ENCODE measurements at regions not wholly inside any gene's neighbourhood (a gene's known extent, or its start where the extent isn't known, plus 50 kb on each side); places are given as distances from the start of the nearest gene placed in this dataset.
"Not testable (repeated sequence)": the region's sequence is repeated elsewhere in the genome, so short reads cannot be mapped to it uniquely, and the experiment has no call there.

DNA sequence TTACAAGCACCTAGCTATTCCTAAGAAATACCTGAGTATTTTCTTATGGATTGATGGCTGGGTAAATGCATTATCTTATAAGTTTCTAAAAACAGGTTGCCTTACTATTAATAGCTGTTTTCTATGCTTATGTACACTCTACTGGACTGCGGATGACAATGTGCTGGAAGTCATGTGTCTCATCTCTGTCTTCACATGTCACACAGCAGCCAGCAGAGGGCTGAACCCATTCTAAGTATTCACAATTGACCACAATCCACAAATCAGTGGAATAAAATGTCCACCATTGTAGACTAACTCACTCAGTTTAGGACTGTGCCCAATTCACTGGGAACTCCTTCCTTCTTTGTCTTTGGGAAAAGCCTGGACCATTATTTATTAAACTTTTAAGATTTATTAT, 371.2 kb downstream of the INSIG2 start:
- intact Hi-C loops (cut with DNase I): no loop called here
- no peak for DNase-seq

DNA sequence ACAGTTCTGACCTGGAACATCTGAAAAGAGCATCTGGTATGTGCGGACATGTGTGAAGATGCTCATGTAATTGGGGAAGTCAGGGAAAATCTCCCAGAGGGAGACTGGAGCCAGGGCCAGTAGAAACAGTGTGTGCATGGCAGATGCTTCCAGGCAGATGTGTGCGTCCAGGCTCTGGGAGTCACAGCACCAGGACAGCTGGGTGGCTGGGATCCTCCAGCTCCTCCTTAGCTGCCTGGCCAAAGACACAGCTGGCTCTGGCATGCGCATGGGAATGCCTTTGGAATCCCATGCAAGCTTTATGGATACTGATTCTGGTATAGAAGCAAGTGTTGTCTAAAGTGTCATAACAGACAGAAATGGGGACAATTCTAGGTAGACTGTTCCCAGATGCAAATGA, 369.7 kb downstream of the INSIG2 start:
- intact Hi-C loops (cut with DNase I): no loop called here
- no peak for DNase-seq

DNA sequence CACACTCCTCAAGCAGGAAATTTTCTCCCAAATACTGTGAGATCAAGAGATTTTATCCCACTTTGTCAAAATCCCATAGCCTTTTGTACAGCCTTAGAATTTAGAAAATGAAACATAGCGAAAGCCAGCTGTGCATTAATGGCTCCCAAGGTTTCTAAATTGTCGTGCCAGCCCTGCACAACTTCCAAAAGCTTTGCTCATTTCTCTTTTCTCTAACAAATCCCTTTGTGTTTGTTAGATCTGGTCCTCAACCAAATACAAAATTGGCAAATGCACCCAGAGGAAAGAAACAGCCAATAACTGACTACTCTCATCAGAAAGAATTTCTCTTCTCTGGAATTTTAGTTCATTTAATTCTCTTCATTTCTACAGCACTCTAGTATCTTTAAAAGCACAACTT, 361.1 kb downstream of the INSIG2 start:
- DNase-seq: no peak

DNA sequence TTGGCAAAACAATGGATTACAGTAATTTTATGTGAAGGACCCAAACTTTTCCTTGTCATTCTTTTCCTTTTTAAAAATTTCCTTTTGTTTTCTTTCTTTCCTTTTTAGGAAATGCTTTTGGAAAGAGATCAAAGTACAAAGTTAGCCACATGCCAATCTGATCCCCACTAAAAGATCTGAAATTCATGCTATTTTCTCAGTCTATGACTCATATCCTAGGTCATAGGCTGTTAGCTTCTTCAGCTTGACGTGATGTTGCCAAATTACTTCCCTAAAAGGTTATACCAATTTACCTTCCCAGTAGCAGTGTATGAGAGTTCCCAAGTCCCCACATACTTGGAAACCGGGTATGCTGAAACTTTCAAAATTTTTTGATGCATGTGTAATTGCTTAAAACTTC, 355.3 kb downstream of the INSIG2 start:
- DNase-seq: no peak
- intact Hi-C loops (cut with DNase I): no loop called here

More for the DNA sequence above, 361.1 kb downstream of the INSIG2 start:
- intact Hi-C loops (cut with DNase I): no loop called here

- DNase-seq: no peak
- intact Hi-C loops (cut with DNase I): no loop called here
These were observed 354.8 kb downstream of the INSIG2 start for GRCh38 chr2:118442996-118443553.

DNA sequence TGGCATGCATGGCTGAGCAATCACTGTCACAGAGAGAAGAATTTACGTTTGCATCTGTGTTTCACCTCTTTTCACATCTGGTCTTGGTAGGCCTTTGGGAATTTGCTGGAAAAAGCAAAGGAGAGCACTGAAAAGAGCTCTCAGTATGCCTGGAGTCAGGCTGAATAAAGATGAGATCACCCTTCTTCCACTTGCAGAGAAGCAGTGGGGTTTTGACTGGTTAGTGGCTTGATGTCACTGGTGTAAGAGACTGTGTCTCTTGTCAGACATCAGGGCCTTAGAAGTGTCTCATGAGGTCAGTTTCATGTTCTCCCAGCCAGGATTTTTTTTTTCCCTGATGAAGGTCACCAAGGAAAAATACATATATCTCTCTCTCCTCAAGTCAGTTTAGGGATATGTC, 353.8 kb downstream of the INSIG2 start:
- no peak for DNase-seq
- intact Hi-C loops (cut with DNase I): no loop called here

DNA sequence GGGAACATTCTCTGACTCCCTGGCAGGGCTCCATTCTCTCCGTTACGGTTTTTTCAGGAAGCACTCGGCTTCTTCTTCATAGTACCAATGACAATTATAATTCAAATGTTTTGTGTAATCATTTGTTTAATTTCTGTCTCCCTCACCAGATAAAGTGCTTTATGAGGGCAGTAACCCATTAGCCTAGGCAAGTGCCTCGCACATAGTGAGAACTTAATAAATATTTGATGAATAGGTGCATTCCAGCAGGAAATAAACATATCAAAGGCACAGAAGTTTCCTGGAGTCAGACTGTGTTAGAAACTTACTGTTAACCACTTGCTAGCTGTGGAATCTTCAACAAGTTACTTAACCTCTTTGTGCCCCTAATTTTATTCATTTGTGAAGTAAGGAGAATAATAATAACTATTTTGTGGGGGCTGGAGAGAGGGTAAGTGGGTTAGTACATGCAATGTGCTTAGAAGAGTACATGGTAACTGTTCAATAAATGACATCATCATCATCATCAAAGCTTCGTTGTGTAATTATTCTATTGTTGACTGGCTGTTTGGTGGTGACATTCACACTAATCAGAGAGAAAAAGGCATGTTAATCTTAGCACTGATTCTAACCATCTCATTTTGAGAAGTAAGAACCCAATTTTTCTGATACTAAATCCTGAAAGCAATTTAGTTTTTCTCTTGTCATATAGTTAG, 352.3 kb downstream of the INSIG2 start:
- intact Hi-C loops (cut with DNase I): no loop called here

GRCh38 chr2:118437501-118437900, 349.2 kb downstream of the INSIG2 start:
- no peak for DNase-seq
- intact Hi-C loops (cut with DNase I): no loop called here

More for the DNA sequence above, 352.3 kb downstream of the INSIG2 start:
- DNase-seq: no peak

- intact Hi-C loops (cut with DNase I): no loop called here
These were observed 343.7 kb downstream of the INSIG2 start for GRCh38 chr2:118431997-118432396.

GRCh38 chr2:118431586-118431985, 343.3 kb downstream of the INSIG2 start:
- DNase-seq: no peak
- intact Hi-C loops (cut with DNase I): no loop called here

More at GRCh38 chr2:118431997-118432396, 343.7 kb downstream of the INSIG2 start:
- no peak for DNase-seq

DNA sequence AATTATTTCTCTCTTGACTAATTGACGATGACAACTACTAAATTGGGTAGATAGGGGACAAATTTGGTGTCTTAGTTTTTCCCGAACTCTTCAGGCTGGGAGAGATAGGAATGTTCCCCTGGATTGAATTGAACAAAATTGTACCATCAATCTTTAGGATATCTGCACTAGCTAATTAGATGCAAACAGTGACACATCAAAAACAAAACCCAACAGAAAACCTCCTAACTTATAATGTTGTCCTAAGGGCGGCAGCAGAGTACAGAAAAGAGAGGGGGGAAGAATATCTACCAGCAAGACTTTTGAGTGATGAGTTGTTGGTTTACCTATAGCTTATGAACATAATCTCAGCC, 342.9 kb downstream of the INSIG2 start:
- intact Hi-C loops (cut with DNase I): no loop called here
- no peak for DNase-seq

DNA sequence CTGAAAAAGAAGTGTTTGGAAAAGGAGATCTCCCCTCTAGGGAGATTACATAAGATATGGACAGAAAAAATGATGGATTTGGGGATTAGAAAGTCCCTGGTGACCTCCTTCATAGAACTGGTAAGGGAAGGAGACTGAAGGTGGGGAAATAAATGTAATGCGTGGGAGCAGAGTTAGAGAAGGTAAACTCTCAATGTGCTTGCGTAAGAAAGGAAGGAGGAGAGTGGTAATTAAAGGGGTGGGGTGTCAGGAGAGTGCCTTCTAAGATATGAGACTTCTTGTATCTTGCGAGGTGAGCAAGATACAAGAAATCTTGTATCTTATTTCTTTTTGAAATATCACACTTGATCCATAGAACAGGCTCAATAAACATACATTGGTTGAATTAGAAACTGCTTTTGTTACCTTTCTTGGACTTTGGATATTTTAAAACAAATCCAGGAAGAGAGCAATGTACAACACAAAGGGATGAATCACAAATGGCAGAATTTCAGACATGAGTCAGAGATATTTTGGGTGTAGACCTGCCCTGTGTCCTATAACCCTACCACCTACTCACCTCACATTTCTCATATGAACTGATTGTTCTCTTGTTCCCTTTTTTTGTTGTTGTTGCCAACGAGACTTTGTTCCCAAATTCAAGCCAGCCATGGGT, 342.4 kb downstream of the INSIG2 start:
- intact Hi-C loops (cut with DNase I): no loop called here
- no peak for DNase-seq

- no peak for DNase-seq
- intact Hi-C loops (cut with DNase I): no loop called here
These were observed 336.9 kb downstream of the INSIG2 start for GRCh38 chr2:118425191-118425590.

- DNase-seq: no peak
- intact Hi-C loops (cut with DNase I): no loop called here
These were observed 335.5 kb downstream of the INSIG2 start for GRCh38 chr2:118423776-118424175.

DNA sequence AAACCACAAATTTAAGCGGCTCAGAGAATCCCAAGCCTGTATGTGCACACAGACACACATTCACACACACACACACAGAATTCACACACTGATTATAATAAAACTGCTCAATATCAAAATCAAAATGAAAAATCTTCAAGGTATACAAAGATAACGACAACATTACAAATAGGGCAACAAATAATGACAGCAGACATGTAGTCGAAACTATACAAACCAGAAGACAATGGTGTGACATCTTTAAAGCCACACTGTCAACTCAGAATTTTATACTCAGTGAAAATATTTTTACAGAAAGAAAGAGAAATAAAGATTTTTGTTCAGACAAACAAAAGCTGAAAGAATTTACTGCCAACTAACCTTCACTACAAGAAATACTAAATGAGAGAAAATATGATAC, 333.4 kb downstream of the INSIG2 start:
- intact Hi-C loops (cut with DNase I): no loop called here
- DNase-seq: no peak

GRCh38 chr2:118417406-118418120, 329.3 kb downstream of the INSIG2 start:
- DNase-seq: no peak
- intact Hi-C loops (cut with DNase I): no loop called here

DNA sequence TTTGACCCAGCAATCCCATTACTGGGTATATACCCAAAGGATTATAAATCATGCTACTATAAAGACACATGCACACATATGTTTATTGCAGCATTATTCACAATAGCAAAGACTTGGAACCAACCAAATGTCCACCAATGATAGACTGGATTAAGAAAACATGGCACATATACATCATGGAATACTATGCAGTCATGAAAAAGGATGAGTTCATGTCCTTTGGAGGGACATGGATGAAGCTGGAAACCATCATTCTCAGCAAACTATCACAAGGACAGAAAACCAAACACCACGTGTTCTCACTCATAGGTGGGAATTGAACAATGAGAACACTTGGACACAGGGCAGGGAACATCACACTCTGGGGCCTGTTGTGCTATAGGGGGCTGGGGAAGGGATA, 326.9 kb downstream of the INSIG2 start:
- DNase-seq; intact Hi-C loops (cut with DNase I): not testable (repeated sequence)

GRCh38 chr2:118403658-118404451, 315.6 kb downstream of the INSIG2 start:
- DNase-seq: no peak
- intact Hi-C loops (cut with DNase I): no loop called here

DNA sequence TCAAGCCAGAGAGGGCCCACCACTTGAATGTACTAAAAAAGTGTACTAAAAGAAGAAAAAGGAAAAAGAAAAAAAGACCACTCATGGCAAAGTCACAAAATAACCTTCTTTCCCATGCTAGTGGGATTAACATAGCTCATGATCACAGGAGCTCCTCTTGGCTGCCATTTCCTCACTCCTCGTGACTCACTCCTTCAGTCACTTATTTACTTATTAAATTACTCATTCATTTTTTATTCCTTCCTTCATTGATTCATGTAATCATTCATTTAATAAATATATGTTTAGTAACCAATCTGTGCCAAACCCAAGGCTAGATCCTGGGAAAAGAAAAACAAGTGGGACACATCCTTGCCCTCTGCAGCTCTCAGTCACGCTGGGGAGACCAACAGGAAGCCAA, 300.5 kb downstream of the INSIG2 start:
- DNase-seq: no peak
- intact Hi-C loops (cut with DNase I): no loop called here
